GM18867 (cell line): ENCODE measurements at regions not wholly inside any gene's neighbourhood (a gene's known extent, or its start where the extent isn't known, plus 50 kb on each side); places are given as distances from the start of the nearest gene placed in this dataset.

Source experiments
- ATAC-seq: cut with Tn5 transposase; IDR thresholded peaks from one replicate; pipeline ENCODE4 v1.9.1; 2021; ENCODE audit warnings: mild to moderate bottlenecking, moderate library complexity; ENCODE audit not compliant: unreplicated experiment

- ATAC-seq = no peak
Measured at GRCh38 chr1:56442290-56442877, 137.0 kb downstream of the PLPP3 start.

GRCh38 chr1:56441601-56442000, 137.8 kb downstream of the PLPP3 start:
- no peak for ATAC-seq

- no peak for ATAC-seq
Measured at GRCh38 chr1:56439610-56440264, 139.6 kb downstream of the PLPP3 start.

- no peak for ATAC-seq
Measured at GRCh38 chr1:56438901-56439551, 140.3 kb downstream of the PLPP3 start.

- ATAC-seq = no peak
Measured at GRCh38 chr1:56437959-56438358, 141.4 kb downstream of the PLPP3 start.

GRCh38 chr1:56436912-56437417, 142.4 kb downstream of the PLPP3 start:
- ATAC-seq = no peak

- no peak for ATAC-seq
Measured at GRCh38 chr1:56436296-56436695, 143.1 kb downstream of the PLPP3 start.

GRCh38 chr1:56435434-56436262, 143.7 kb downstream of the PLPP3 start:
- no peak for ATAC-seq

- ATAC-seq = no peak
Measured at GRCh38 chr1:56434740-56435139, 144.6 kb downstream of the PLPP3 start.

- no peak for ATAC-seq
Measured at GRCh38 chr1:56434025-56434424, 145.3 kb downstream of the PLPP3 start.

- peak; percentile 58 for ATAC-seq
Measured at GRCh38 chr1:56433056-56433577, 146.2 kb downstream of the PLPP3 start.

- ATAC-seq = no peak
Measured at GRCh38 chr1:56432166-56432971, 147.0 kb downstream of the PLPP3 start.

- ATAC-seq = no peak
Measured at GRCh38 chr1:56430141-56430839, 149.1 kb downstream of the PLPP3 start.

GRCh38 chr1:56429288-56429687, 150.1 kb downstream of the PLPP3 start:
- ATAC-seq = no peak

- no peak for ATAC-seq
Measured at GRCh38 chr1:56426587-56427381, 152.6 kb downstream of the PLPP3 start.

GRCh38 chr1:56425494-56426037, 153.8 kb downstream of the PLPP3 start:
- ATAC-seq = no peak

GRCh38 chr1:56424744-56425493, 154.4 kb downstream of the PLPP3 start:
- no peak for ATAC-seq

- no peak for ATAC-seq
Measured at GRCh38 chr1:56423716-56424115, 155.6 kb downstream of the PLPP3 start.
